DOHH2 (cell line): ENCODE measurements at regions not wholly inside any gene's neighbourhood (a gene's known extent, or its start where the extent isn't known, plus 50 kb on each side); places are given as distances from the start of the nearest gene placed in this dataset.
"Not testable (repeated sequence)": the region's sequence is repeated elsewhere in the genome, so short reads cannot be mapped to it uniquely, and the experiment has no call there.

ENCODE experiments used
- H3F3A ChIP-seq: fragments of 200-600 bp; sonication (generic), shearing (Covaris generic); 2 replicates; pipeline ENCODE4 v1.6.0; 2016; ENCODE audit warnings: antibody characterized with exemption, mild to moderate bottlenecking; ENCODE audit not compliant: control insufficient read depth, insufficient read depth
- H3K27ac ChIP-seq: fragments of 200-600 bp; sonication (generic); 2 replicates; pipeline ENCODE4 v1.5.1; 2014; ENCODE audit warnings: low read depth, mild to moderate bottlenecking, low read length, moderate library complexity
- H3K27me3 ChIP-seq: fragments of 200-600 bp; sonication (generic); 2 replicates; pipeline ENCODE4 v1.6.1; 2014; ENCODE audit warnings: mild to moderate bottlenecking, low read length, mixed read lengths; ENCODE audit not compliant: control insufficient read depth
- H3K36me3 ChIP-seq: fragments of 200-600 bp; sonication (generic); 2 replicates; pipeline ENCODE4 v1.6.1; 2014; ENCODE audit warnings: mild to moderate bottlenecking, low read length, moderate library complexity, mixed read lengths; ENCODE audit not compliant: control insufficient read depth
- H3K4me1 ChIP-seq: fragments of 200-600 bp; sonication (generic); 2 replicates; pipeline ENCODE4 v1.6.1; 2014; ENCODE audit warnings: mild to moderate bottlenecking, low read length, mixed read lengths; ENCODE audit not compliant: control insufficient read depth
- H3K4me2 ChIP-seq: fragments of 200-600 bp; sonication (generic); 2 replicates; pipeline ENCODE4 v1.6.0; 2014; ENCODE audit warnings: mild to moderate bottlenecking, low read length, moderate library complexity
- H3K4me3 ChIP-seq: fragments of 200-600 bp; sonication (generic); 2 replicates; pipeline ENCODE4 v1.5.1; 2014; ENCODE audit warnings: mild to moderate bottlenecking, low read length, mixed read lengths
- H3K79me2 ChIP-seq: fragments of 200-600 bp; sonication (generic); 2 replicates; pipeline ENCODE4 v1.6.1; 2014; ENCODE audit warnings: mild to moderate bottlenecking, low read length, mixed read lengths; ENCODE audit not compliant: control insufficient read depth
- H3K9me2 ChIP-seq: fragments of 200-600 bp; sonication (generic); replicated peaks from 2 replicates; pipeline ENCODE4 v1.6.1; 2014; ENCODE audit warnings: mild to moderate bottlenecking, low read length, mixed read lengths; ENCODE audit not compliant: control insufficient read depth
- H3K9me3 ChIP-seq: fragments of 200-600 bp; sonication (generic); 2 replicates; pipeline ENCODE4 v1.6.1; 2014; ENCODE audit warnings: antibody characterized with exemption, low read length, mixed read lengths; ENCODE audit not compliant: control insufficient read depth, insufficient read depth
- H4K20me1 ChIP-seq: fragments of 200-600 bp; sonication (generic); 2 replicates; pipeline ENCODE4 v1.6.0; 2014; ENCODE audit warnings: low read depth, mild to moderate bottlenecking, antibody characterized with exemption, low read length, moderate library complexity; ENCODE audit not compliant: control insufficient read depth, insufficient read depth
- CTCF ChIP-seq: fragments of 200-600 bp; sonication (generic); IDR thresholded peaks from one replicate; pipeline ENCODE4 v1.5.1; 2014; ENCODE audit warnings: antibody characterized with exemption, mild to moderate bottlenecking, low read depth, low read length; ENCODE audit not compliant: poor library complexity, severe bottlenecking
- EZH2phosphoT487 ChIP-seq: fragments of 200-600 bp; sonication (generic); IDR thresholded peaks from 2 replicates; pipeline ENCODE4 v1.6.1; 2017; ENCODE audit warnings: borderline replicate concordance, mild to moderate bottlenecking, antibody characterized with exemption, low read length, moderate library complexity, mixed read lengths

- Histone ChIP-seq H3K4me3 (no peak overlapping the region), H3K9me3 (no peaks in the 10 kb centered on the region), H3K4me2 (no peak overlapping the region), H3K4me1 (no peaks in the 10 kb centered on the region), H3K9me2 (no peaks in the 10 kb centered on the region), H3F3A (no peaks in the 10 kb centered on the region), H3K36me3 (no peaks in the 10 kb centered on the region), H4K20me1 (no peaks in the 10 kb centered on the region), H3K27me3 (no peaks in the 10 kb centered on the region), H3K27ac (no peak overlapping the region), H3K79me2 (no peaks in the 10 kb centered on the region)
- TF ChIP-seq CTCF (no peak), EZH2phosphoT487 (no peak)
Observed at GRCh38 chrX:35458142-35458541, 340.0 kb upstream of the MAGEB16 start.

GRCh38 chrX:35461164-35461563, 337.0 kb upstream of the MAGEB16 start:
- H3K27ac ChIP-seq: no peak overlapping the region
- H3K36me3 ChIP-seq: no peaks in the 10 kb centered on the region
- no peaks in the 10 kb centered on the region for H3K9me3 ChIP-seq
- no peaks in the 10 kb centered on the region for H3K27me3 ChIP-seq
- H3K79me2 ChIP-seq: no peaks in the 10 kb centered on the region
- H3K4me1 ChIP-seq: no peaks in the 10 kb centered on the region
- H3K4me3 ChIP-seq: no peak overlapping the region
- H4K20me1 ChIP-seq: no peaks in the 10 kb centered on the region
- no peaks in the 10 kb centered on the region for H3F3A ChIP-seq
- H3K9me2 ChIP-seq: no peaks in the 10 kb centered on the region
- TF ChIP-seq CTCF (no peak), EZH2phosphoT487 (no peak)
- H3K4me2 ChIP-seq: no peak overlapping the region

- not testable (repeated sequence) for H3K36me3 ChIP-seq, H3K4me1 ChIP-seq, H3K4me2 ChIP-seq, H3K4me3 ChIP-seq, H3K27ac ChIP-seq, H3K9me2 ChIP-seq, H3K9me3 ChIP-seq, H3F3A ChIP-seq, H4K20me1 ChIP-seq, H3K27me3 ChIP-seq, H3K79me2 ChIP-seq
Observed at GRCh38 chrX:35496671-35497070, 301.5 kb upstream of the MAGEB16 start.

- H3K79me2 ChIP-seq, H3K36me3 ChIP-seq, H3K4me2 ChIP-seq, H4K20me1 ChIP-seq, H3K27ac ChIP-seq, H3K27me3 ChIP-seq, H3K4me1 ChIP-seq, H3F3A ChIP-seq, H3K9me3 ChIP-seq, H3K4me3 ChIP-seq, H3K9me2 ChIP-seq: not testable (repeated sequence)
Observed at GRCh38 chrX:35497453-35497852, 300.7 kb upstream of the MAGEB16 start.
